ENCODE measurements at regions not wholly inside any gene's neighbourhood (a gene's known extent, or its start where the extent isn't known, plus 50 kb on each side); places are given as distances from the start of the nearest gene placed in this dataset.
"Not testable (repeated sequence)": the region's sequence is repeated elsewhere in the genome, so short reads cannot be mapped to it uniquely, and the experiment has no call there.

- no peak for DNase-seq
These were observed 97.6 kb downstream of the PPIAL4G start for GRCh38 chr1:148385371-148386030.

- DNase-seq = no peak
These were observed 99.1 kb downstream of the PPIAL4G start for GRCh38 chr1:148383966-148384365.

GRCh38 chr1:148379697-148380096 is 103.4 kb downstream of the PPIAL4G start:
- no peak for DNase-seq

GRCh38 chr1:148379170-148379500 is 104.0 kb downstream of the PPIAL4G start:
- no peak for DNase-seq

GRCh38 chr1:148377992-148378391 is 105.1 kb downstream of the PPIAL4G start:
- DNase-seq = not testable (repeated sequence)

- not testable (repeated sequence) for DNase-seq
These were observed 106.1 kb downstream of the PPIAL4G start for GRCh38 chr1:148377045-148377444.

- DNase-seq = no peak
These were observed 109.0 kb downstream of the PPIAL4G start for GRCh38 chr1:148374101-148374500.

GRCh38 chr1:148373192-148373925 is 109.7 kb downstream of the PPIAL4G start:
- DNase-seq = peak; percentile 48

GRCh38 chr1:148372731-148373130 is 110.4 kb downstream of the PPIAL4G start:
- DNase-seq = peak; percentile 87

GRCh38 chr1:148372051-148372726 is 110.9 kb downstream of the PPIAL4G start:
- not testable (repeated sequence) for DNase-seq

- peak; percentile 88 for DNase-seq
These were observed 111.5 kb downstream of the PPIAL4G start for GRCh38 chr1:148371551-148371994.

GRCh38 chr1:148370661-148371060 is 112.4 kb downstream of the PPIAL4G start:
- DNase-seq = not testable (repeated sequence)

GRCh38 chr1:148367596-148367995 is 115.5 kb downstream of the PPIAL4G start:
- DNase-seq = no peak

GRCh38 chr1:148366136-148366753 is 116.9 kb downstream of the PPIAL4G start:
- DNase-seq = not testable (repeated sequence)

GRCh38 chr1:148365151-148365550 is 118.0 kb downstream of the PPIAL4G start:
- DNase-seq = not testable (repeated sequence)

- not testable (repeated sequence) for DNase-seq
These were observed 119.1 kb downstream of the PPIAL4G start for GRCh38 chr1:148363979-148364378.

GRCh38 chr1:148363439-148363810 is 119.7 kb downstream of the PPIAL4G start:
- DNase-seq = peak; percentile 19

- peak; percentile 36 for DNase-seq
These were observed 120.3 kb downstream of the PPIAL4G start for GRCh38 chr1:148362626-148363438.

- DNase-seq = peak; percentile 14
These were observed 120.9 kb downstream of the PPIAL4G start for GRCh38 chr1:148362216-148362611.

GRCh38 chr1:148361427-148362215 is 121.5 kb downstream of the PPIAL4G start:
- DNase-seq = peak; percentile 71

- no peak for DNase-seq
These were observed 126.1 kb downstream of the PPIAL4G start for GRCh38 chr1:148357037-148357436.

GRCh38 chr1:148355976-148356375 is 127.1 kb downstream of the PPIAL4G start:
- no peak for DNase-seq

Measured in CD4-positive, alpha-beta T cell treated with Interleukin-17A for 1 hour (primary cell).